Embryonic facial prominence (tissue), 1 donor: ENCODE measurements at regions not wholly inside any gene's neighbourhood (a gene's known extent, or its start where the extent isn't known, plus 50 kb on each side); places are given as distances from the start of the nearest gene placed in this dataset.
"Not testable (repeated sequence)": the region's sequence is repeated elsewhere in the genome, so short reads cannot be mapped to it uniquely, and the experiment has no call there.

Source experiments
- DNase-seq: peaks from one replicate; pipeline ENCODE4 v3.0.0-alpha.2; 2016; ENCODE audit errors: extremely low spot score

- DNase-seq, result no peak
These were observed 249.2 kb downstream of the FRK start for GRCh38 chr6:115811541-115811940.

GRCh38 chr6:115798229-115798628 is 262.5 kb downstream of the FRK start:
- no peak for DNase-seq

- DNase-seq, result no peak
These were observed 263.9 kb downstream of the FRK start for GRCh38 chr6:115796829-115797228.

GRCh38 chr6:115796061-115796460 is 264.6 kb downstream of the FRK start:
- no peak for DNase-seq

- DNase-seq, result no peak
These were observed 277.2 kb downstream of the FRK start for GRCh38 chr6:115783402-115784061.

DNA sequence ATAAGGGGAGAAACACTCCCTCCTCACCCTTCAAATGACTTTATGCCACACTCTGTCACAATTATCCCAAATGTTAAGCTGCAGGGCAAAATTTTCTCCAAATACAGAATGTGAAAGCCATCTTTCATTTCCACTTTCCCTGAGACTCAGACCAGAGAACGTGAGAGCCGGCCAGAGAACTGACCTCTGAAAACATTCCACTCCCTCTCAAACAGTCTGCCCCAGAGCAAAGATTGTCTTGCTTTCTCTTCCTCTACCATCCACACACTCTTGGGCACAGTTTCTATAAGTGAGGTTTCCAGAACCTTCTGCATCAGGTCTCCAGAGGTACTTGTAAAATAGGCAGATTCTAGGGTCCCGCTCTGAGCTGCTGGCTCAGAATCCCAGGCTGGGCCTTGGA is 278.1 kb downstream of the FRK start:
- no peak for DNase-seq

- DNase-seq, result no peak
These were observed 286.9 kb downstream of the FRK start for GRCh38 chr6:115773741-115774140.

DNA sequence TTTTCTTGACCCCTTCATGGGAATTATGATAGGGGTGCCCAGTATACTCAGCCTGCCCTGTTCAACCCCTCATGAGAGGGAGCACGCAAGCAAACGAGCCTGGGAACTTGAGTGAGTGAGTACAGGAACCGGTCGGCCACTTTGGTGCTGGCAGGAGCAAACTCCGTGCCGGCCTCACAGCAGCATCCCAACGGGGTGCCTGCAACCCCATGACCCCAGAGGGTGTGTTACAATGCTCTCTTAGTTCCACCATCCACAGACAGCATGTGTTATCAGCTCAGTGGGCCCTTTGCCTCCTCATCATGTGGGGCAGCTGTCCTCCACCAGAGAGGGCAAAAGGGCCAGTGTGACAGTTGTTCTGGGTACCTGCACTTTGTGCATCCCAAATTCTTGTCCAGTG is 289.8 kb downstream of the FRK start:
- no peak for DNase-seq

DNA sequence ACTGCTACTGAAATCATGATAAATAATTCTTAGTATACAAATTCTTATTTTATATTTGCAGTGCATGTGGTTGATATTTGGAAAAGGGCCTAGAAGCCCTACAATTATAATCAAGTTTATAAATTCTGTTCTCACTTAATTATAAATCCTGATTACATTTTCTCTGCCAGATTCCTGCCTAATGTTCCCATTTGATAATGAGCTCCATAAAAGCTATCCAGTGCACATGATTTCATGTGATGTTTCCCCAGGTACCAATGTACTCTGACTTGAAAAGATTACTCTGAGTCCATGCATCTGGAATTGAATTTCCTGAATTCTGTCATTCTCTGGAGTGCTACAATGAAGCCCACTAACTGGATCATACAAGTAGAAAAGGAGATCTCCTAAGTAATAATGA is 292.2 kb downstream of the FRK start:
- DNase-seq, result no peak

GRCh38 chr6:115767931-115768330 is 292.8 kb downstream of the FRK start:
- DNase-seq, result no peak

DNA sequence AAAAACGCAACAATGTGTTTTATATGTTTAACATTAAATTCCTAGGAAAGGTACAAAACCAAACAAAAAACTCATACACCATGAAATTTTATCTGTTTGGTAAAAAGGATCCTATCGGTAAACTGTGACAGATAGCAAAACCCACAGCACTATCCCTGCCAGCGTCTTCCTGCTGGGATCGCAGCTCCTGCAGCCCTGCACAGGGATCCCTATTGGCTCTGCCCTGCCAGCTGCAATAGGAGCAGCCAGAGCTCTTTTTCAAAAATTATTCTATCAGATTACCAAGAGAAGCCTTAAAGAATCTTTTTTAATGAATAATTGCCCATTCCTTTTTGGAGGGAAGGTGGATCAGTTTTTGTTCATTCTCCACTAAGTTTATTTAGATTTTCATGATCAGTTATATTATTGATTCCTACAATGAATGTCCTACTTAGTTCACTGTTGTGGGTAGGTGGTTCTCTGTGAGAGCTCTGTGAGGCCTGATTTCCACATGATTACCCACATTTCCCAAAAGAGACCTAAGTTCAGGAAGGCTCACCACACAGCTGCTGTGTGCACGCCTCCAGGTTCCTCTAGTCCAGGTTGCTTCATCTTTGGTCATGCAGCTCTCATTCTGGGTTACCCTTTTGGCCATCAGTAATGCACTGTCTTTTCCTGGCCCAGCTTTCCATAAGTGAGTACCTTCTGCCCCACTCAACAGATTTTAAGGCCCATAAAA is 293.8 kb downstream of the FRK start:
- DNase-seq, result no peak

GRCh38 chr6:115765966-115766365 is 294.7 kb downstream of the FRK start:
- no peak for DNase-seq

- DNase-seq, result no peak
These were observed 301.6 kb downstream of the FRK start for GRCh38 chr6:115759051-115759450.

- no peak for DNase-seq
These were observed 307.2 kb downstream of the FRK start for GRCh38 chr6:115753446-115753845.

DNA sequence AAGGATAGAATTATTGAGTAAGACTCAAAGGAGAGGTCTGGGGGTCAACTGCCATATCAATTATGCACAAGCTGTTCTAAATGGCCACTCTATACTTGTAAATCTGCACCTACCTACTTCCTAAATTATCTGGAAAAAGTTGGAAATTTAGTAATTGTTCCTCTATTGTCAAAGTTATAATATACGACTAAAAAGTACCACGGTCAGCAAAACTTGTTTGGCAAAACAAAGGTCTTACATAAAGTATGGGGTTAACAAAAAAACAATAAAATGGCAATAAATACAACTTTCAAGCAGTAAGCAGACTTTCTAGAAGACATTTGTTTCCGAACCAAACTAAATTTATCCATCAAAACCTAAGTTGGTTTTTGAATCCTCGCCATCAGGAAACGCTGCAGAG is 309.7 kb downstream of the FRK start:
- DNase-seq, result no peak

GRCh38 chr6:115750292-115750691 is 310.4 kb downstream of the FRK start:
- no peak for DNase-seq

DNA sequence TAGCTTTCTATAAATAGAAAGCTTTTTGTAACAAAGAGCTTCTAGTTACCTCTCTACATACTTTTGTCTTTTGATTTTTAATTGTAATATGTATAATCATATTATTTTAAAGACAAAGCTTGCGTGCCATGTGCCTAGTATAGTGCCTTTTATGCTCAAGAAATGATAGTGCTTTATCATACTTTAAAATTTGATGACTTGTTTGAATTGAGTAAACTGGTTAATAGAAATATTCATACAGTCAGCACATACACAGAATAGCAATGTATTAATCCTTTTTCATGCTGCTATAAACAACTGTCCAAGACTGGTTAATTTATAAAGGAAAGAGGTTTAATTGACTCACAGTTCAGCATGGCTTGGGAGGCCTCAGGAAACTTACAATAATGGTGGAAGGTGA is 313.0 kb downstream of the FRK start:
- no peak for DNase-seq

DNA sequence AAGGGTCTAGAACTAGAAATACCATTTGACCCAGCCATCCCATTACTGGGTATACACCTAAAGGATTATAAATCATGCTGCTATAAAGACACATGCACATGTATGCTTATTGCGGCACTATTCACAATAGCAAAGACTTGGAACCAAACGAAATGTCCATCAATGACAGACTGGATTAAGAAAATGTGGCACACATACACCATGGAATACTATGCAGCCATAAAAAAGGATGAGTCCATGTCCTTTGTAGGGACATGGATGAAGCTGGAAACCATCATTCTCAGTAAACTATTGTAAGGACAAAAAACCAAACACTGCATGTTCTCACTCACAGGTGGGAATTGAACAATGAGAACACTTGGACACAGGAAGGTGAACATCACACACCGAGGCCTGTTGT is 314.1 kb downstream of the FRK start:
- not testable (repeated sequence) for DNase-seq

- DNase-seq, result no peak
These were observed 319.8 kb downstream of the FRK start for GRCh38 chr6:115740907-115741306.

- DNase-seq, result no peak
These were observed 325.1 kb downstream of the FRK start for GRCh38 chr6:115735610-115736009.

- no peak for DNase-seq
These were observed 327.3 kb downstream of the FRK start for GRCh38 chr6:115733426-115733825.

DNA sequence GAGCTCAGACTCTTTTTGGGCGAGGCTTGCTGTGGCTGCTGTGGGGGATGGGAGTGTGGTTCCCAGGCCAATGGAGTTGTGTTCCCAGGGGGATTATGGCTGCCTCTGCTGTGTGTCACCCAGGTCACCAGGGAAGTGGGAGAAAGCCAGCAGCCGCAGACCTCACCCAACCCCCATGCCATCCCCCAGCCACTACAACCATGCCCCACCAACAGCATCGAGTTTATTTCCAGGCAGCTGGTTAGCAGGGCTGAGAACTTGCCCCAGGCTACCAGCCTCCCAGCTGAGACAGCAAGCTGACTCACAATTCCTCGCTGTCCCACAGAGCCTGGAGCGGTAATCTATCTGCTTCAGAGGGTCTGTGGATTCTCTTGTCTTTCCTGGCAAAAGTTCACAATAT is 331.7 kb downstream of the FRK start:
- DNase-seq, result no peak

DNA sequence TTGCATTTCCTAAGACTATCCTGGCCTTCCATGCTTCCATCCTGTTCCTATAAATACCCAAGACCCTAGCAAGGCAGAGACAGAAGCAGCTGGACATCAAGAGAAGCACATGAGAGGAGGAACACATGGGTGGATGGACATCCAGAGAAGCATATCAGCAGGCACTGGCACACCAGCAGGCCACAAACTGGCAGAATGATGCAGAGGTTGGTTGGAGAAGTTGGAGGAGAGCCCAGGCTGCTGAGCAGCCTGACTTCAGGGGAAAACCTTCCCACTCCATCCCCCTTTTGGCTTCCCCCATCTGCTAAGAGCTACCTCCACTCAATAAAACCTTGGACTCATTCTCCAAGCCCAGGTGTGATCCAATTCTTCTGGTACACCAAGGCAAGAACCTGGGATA is 332.5 kb downstream of the FRK start:
- DNase-seq, result no peak

GRCh38 chr6:115721564-115721963 is 339.1 kb downstream of the FRK start:
- no peak for DNase-seq
